IMR-90 (cell line): ENCODE measurements at regions not wholly inside any gene's neighbourhood (a gene's known extent, or its start where the extent isn't known, plus 50 kb on each side); places are given as distances from the start of the nearest gene placed in this dataset.

Source experiments
- ATAC-seq: fragments of 200-7000 bp; cut with Tn5 transposase; 2 replicates; pipeline ENCODE4 v1.9.1; 2020; ENCODE audit warnings: low read depth, mild to moderate bottlenecking, moderate library complexity
- BruUV-seq: library from RNA; stranded (reverse); fragments of 400-500 nt; replicated peaks from 2 replicates; lab custom pipeline; 2021; lab: Mats Ljungman, UMichigan
- CTCF ChIA-PET: fragments of 300-600 bp; formaldehyde crosslinking; extraction: SDS; loops from one replicate; lab custom pipeline; 2021; ENCODE audit warnings: antibody characterized with exemption; lab: Yijun Ruan, JAX
- POLR2A ChIA-PET: fragments of 300-600 bp; sonication (Branson Sonifier 250); formaldehyde crosslinking; loops from one replicate; lab custom pipeline; 2022; ENCODE audit warnings: antibody characterized with exemption; ENCODE audit not compliant: unreplicated experiment; lab: Charles Lee
- DNase-seq: peaks from one replicate; pipeline ENCODE4 v3.0.0; 2013
- H2AFZ ChIP-seq: replicated peaks from 2 replicates; pipeline ENCODE3; 2013; ENCODE audit warnings: low read length, mild to moderate bottlenecking; ENCODE audit not compliant: poor library complexity
- H2AK5ac ChIP-seq: 2 replicates; pipeline ENCODE4 v1.6.1; 2013; ENCODE audit warnings: low read depth, low read length, inconsistent platforms
- H2AK9ac ChIP-seq: replicated peaks from 2 replicates; pipeline ENCODE3; 2013; ENCODE audit warnings: mild to moderate bottlenecking, low read depth, low read length, moderate library complexity; ENCODE audit not compliant: poor library complexity
- H2BK120ac ChIP-seq: 2 replicates; pipeline ENCODE4 v1.6.1; 2013; ENCODE audit warnings: low read depth, low read length, inconsistent platforms
- H2BK15ac ChIP-seq: 3 replicates; pipeline ENCODE4 v1.6.1; 2013; ENCODE audit warnings: low read depth, low read length, inconsistent platforms
- H2BK20ac ChIP-seq: 2 replicates; pipeline ENCODE4 v1.6.1; 2013; ENCODE audit warnings: low read depth, mild to moderate bottlenecking, inconsistent platforms, low read length, moderate library complexity
- H2BK5ac ChIP-seq: 2 replicates; pipeline ENCODE4 v1.6.1; 2013; ENCODE audit warnings: mild to moderate bottlenecking, low read depth, low read length, inconsistent platforms; ENCODE audit not compliant: poor library complexity, severe bottlenecking
- H3K14ac ChIP-seq: replicated peaks from 2 replicates; pipeline ENCODE4 v1.6.1; 2013; ENCODE audit warnings: low read depth, low read length, inconsistent platforms
- H3K18ac ChIP-seq: 2 replicates; pipeline ENCODE4 v1.6.1; 2013; ENCODE audit warnings: low read depth, low read length, control low read depth
- H3K23ac ChIP-seq: 2 replicates; pipeline ENCODE4 v1.6.1; 2013; ENCODE audit warnings: low read depth, low read length, inconsistent platforms
- H3K27ac ChIP-seq: 2 replicates; pipeline ENCODE4 v1.5.1; 2013; ENCODE audit warnings: mild to moderate bottlenecking, control low read depth, low read length; ENCODE audit not compliant: insufficient read depth
- H3K27me3 ChIP-seq: 2 replicates; pipeline ENCODE4 v1.6.1; 2013; ENCODE audit warnings: low read length; ENCODE audit not compliant: control insufficient read depth, insufficient read depth
- H3K36me3 ChIP-seq: 2 replicates; pipeline ENCODE4 v1.6.1; 2013; ENCODE audit warnings: low read length, mixed read lengths; ENCODE audit not compliant: control insufficient read depth, insufficient read depth
- H3K4ac ChIP-seq: 2 replicates; pipeline ENCODE4 v1.6.1; 2013; ENCODE audit warnings: low read depth, low read length, inconsistent platforms
- H3K4me1 ChIP-seq: 2 replicates; pipeline ENCODE4 v1.6.1; 2013; ENCODE audit warnings: low read length, mixed read lengths; ENCODE audit not compliant: control insufficient read depth, insufficient read depth
- H3K4me2 ChIP-seq: 2 replicates; pipeline ENCODE4 v1.6.1; 2013; ENCODE audit warnings: low read depth, mild to moderate bottlenecking, control low read depth, low read length, moderate library complexity
- H3K4me3 ChIP-seq: 2 replicates; pipeline ENCODE4 v1.5.1; 2013; ENCODE audit warnings: low read depth, mild to moderate bottlenecking, control low read depth, low read length, moderate library complexity; ENCODE audit not compliant: insufficient read depth
- H3K56ac ChIP-seq: 2 replicates; pipeline ENCODE4 v1.6.1; 2013; ENCODE audit warnings: low read length, inconsistent platforms; ENCODE audit not compliant: insufficient read depth; ENCODE audit errors: extremely low read depth
- H3K79me1 ChIP-seq, 2 experiments: 2 replicates each; pipeline ENCODE4 v1.6.1; 2013; ENCODE audit warnings: low read length in 2 of 2, inconsistent platforms in 1 of 2, low read depth in 1 of 2
- H3K9ac ChIP-seq: 2 replicates; pipeline ENCODE4 v1.6.1; 2013; ENCODE audit warnings: low read depth, low read length, control low read depth
- H3K9me1 ChIP-seq: 2 replicates; pipeline ENCODE4 v1.6.1; 2013; ENCODE audit warnings: low read length, inconsistent platforms; ENCODE audit not compliant: insufficient read depth
- H3K9me3 ChIP-seq: 2 replicates; pipeline ENCODE4 v1.6.1; 2013; ENCODE audit warnings: low read length; ENCODE audit not compliant: control insufficient read depth, insufficient read depth
- H4K20me1 ChIP-seq: 2 replicates; pipeline ENCODE4 v1.6.1; 2013; ENCODE audit warnings: low read length, inconsistent platforms; ENCODE audit not compliant: insufficient read depth
- H4K5ac ChIP-seq: 2 replicates; pipeline ENCODE4 v1.6.1; 2013; ENCODE audit warnings: mild to moderate bottlenecking, low read depth, low read length, control low read depth
- H4K8ac ChIP-seq, 2 experiments: 2 replicates each; pipeline ENCODE4 v1.6.1; 2013; ENCODE audit warnings: low read depth in 2 of 2, low read length in 2 of 2, control low read depth in 1 of 2, inconsistent platforms in 1 of 2
- H4K91ac ChIP-seq: 2 replicates; pipeline ENCODE4 v1.6.1; 2013; ENCODE audit warnings: low read depth, low read length, inconsistent platforms; ENCODE audit not compliant: insufficient read depth
- BHLHE40 ChIP-seq: fragments of 150-350 bp; IDR thresholded peaks from 2 replicates; pipeline ENCODE4 v1.6.1; 2016; ENCODE audit warnings: mild to moderate bottlenecking, low read depth, low read length
- CEBPB ChIP-seq: IDR thresholded peaks from 2 replicates; pipeline ENCODE4 v1.6.1; 2012; ENCODE audit warnings: low read depth, low read length, improper control_type of control experiment
- CHD1 ChIP-seq: IDR thresholded peaks from 2 replicates; pipeline ENCODE4 v1.6.1; 2012; ENCODE audit warnings: low read depth, low read length, improper control_type of control experiment
- FOS ChIP-seq: fragments of 150-350 bp; IDR thresholded peaks from 2 replicates; pipeline ENCODE4 v1.6.1; 2016; ENCODE audit warnings: low read depth, low read length
- MAFK ChIP-seq: IDR thresholded peaks from 2 replicates; pipeline ENCODE4 v1.6.1; 2012; ENCODE audit warnings: low read depth, low read length, improper control_type of control experiment
- MAZ ChIP-seq: IDR thresholded peaks from 2 replicates; pipeline ENCODE4 v1.6.1; 2012; ENCODE audit warnings: low read depth, mild to moderate bottlenecking, low read length, improper control_type of control experiment, moderate library complexity, borderline replicate concordance
- MXI1 ChIP-seq: IDR thresholded peaks from 2 replicates; pipeline ENCODE4 v1.6.1; 2012; ENCODE audit warnings: low read depth, mild to moderate bottlenecking, low read length, moderate library complexity, borderline replicate concordance
- NFE2L2 ChIP-seq: fragments of 150-350 bp; IDR thresholded peaks from 2 replicates; pipeline ENCODE4 v1.6.1; 2016; ENCODE audit warnings: low read depth, mild to moderate bottlenecking, low read length
- POLR2A ChIP-seq: IDR thresholded peaks from 2 replicates; pipeline ENCODE4 v1.6.1; 2012; ENCODE audit warnings: mild to moderate bottlenecking, low read depth, low read length
- RAD21 ChIP-seq: IDR thresholded peaks from 2 replicates; pipeline ENCODE4 v1.6.1; 2012; ENCODE audit warnings: low read length, improper control_type of control experiment
- RCOR1 ChIP-seq: IDR thresholded peaks from 2 replicates; pipeline ENCODE4 v1.6.1; 2012; ENCODE audit warnings: mild to moderate bottlenecking, low read length, improper control_type of control experiment; ENCODE audit not compliant: insufficient replicate concordance
- RFX5 ChIP-seq: IDR thresholded peaks from 2 replicates; pipeline ENCODE4 v1.8.0; 2012; ENCODE audit warnings: low read depth, mild to moderate bottlenecking, low read length, moderate library complexity
- SMC3 ChIP-seq: fragments of 150-350 bp; IDR thresholded peaks from 2 replicates; pipeline ENCODE4 v1.6.1; 2016; ENCODE audit warnings: low read depth, mild to moderate bottlenecking, antibody characterized with exemption, low read length, moderate library complexity
- WGBS, 2 experiments: methylation state at CpG; one replicate each; pipeline versions ENCODE4 v1.1.5 to v1.1.7; 2013; ENCODE audit warnings: missing lambda C conversion rate in 2 of 2; ENCODE audit not compliant: insufficient read length in 1 of 2; ENCODE audit errors: extremely low coverage in 2 of 2; 5-methylcytosine and 5-hydroxymethylcytosine counted together
- dilution Hi-C: fragments of 300-500 bp; cut with HindIII; formaldehyde crosslinking; loops from one replicate; pipeline ENCODE4 v1.14.3; 2018; ENCODE audit warnings: low sequenced_read_pairs; ENCODE audit not compliant: unreplicated experiment
- in situ Hi-C: fragments of 300-500 bp; cut with MboI; formaldehyde crosslinking; loops from 3 replicates; pipeline ENCODE4 v1.14.3; 2019; ENCODE audit warnings: low sequenced_read_pairs, inconsistent platforms, mixed read lengths
- intact Hi-C: fragments of 100-400 bp; cut with micrococcal nuclease; formaldehyde crosslinking; loops from 2 replicates; pipeline ENCODE4 v1.10.0; 2022
- TF ChIP-seq, protein P1 (sequence below): conservative IDR thresholded peaks from 2 replicates; pipeline ENCODE4 v1.5.1; 2012; ENCODE audit warnings: mild to moderate bottlenecking, low read depth, low read length, improper control_type of control experiment
- TF ChIP-seq, protein P2 (sequence below): fragments of 150-350 bp; IDR thresholded peaks from 2 replicates; pipeline ENCODE4 v1.6.1; 2017; ENCODE audit warnings: mild to moderate bottlenecking, antibody characterized with exemption, low read length, low read depth
- TF ChIP-seq, protein P3 (sequence below): fragments of 150-350 bp; IDR thresholded peaks from 2 replicates; pipeline ENCODE4 v1.6.1; 2016; ENCODE audit warnings: low read depth, mild to moderate bottlenecking, low read length, moderate library complexity, borderline replicate concordance

DNA sequence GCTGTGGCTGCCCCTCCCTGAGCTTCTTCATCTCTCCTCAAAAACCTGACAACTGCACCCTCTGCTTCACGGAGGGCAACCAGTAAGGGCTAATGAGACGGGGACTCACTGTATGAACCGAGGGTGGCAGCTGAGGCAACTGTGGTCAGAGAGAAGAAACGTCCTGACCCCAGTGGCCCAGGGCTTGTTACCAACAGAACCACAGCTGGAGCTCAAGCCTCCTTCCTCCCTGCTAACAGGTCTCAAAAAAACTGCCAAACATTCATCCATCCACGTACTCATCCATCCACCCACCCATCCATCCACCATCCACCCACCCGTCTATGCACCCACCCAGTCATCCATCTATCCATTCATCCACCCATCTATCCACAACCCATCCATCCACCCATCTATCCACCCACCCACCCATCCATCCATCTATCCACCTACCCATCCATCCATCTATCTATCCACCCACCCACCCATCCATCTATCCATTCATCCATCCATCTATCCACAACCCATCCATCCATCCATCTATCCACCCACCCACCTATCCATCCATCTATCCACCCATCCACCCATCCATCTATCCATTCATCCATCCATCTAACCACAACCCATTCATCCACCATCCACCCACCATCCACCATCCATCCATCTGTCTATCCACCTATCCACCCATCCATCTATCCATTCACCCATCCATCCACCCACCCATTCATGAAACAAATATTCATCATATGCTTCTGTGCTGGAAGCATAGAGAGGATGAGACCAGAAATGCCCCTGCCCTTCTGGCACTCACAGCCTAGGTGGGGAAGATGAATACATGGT lies 111.7 kb downstream of the PDGFA start:
- dilution Hi-C loops (no loop called here), in situ Hi-C loops (no loop called here), intact Hi-C loops (no loop called here)
- Histone ChIP-seq H3K4me1 (no peaks in the 10 kb centered on the region), H3K4me3 (no peak overlapping the region), H3K23ac (no peak overlapping the region), H3K18ac (no peak overlapping the region), H2AK5ac (no peak overlapping the region), H4K91ac (no peak overlapping the region), H4K20me1 (no peaks in the 10 kb centered on the region), H3K9me3 (peaks cover 2% of the 10 kb centered on the region; the same call in 1 of the 2 replicates), H2BK120ac (no peak overlapping the region), H3K27me3 (peaks cover 38% of the 10 kb centered on the region), H3K79me1 (no peaks in the 10 kb centered on the region), H2AFZ (no peak overlapping the region), H3K56ac (no peak overlapping the region), H2BK15ac (no peak overlapping the region), H2BK20ac (no peak overlapping the region), H3K14ac (no peak overlapping the region), H3K9me1 (no peaks in the 10 kb centered on the region), H3K27ac (no peak overlapping the region), H3K36me3 (no peaks in the 10 kb centered on the region), H2AK9ac (no peak overlapping the region), H3K4me2 (no peak overlapping the region), H3K9ac (no peak overlapping the region), H2BK5ac (no peak overlapping the region), H4K8ac (no peak overlapping the region), H3K4ac (no peak overlapping the region), H4K5ac (no peak overlapping the region)
- TF ChIP-seq MAZ: no peak
- no peak for TF ChIP-seq RFX5
- no peak for TF ChIP-seq NFE2L2
- no peak for TF ChIP-seq SMC3
- TF ChIP-seq, protein P1, sequence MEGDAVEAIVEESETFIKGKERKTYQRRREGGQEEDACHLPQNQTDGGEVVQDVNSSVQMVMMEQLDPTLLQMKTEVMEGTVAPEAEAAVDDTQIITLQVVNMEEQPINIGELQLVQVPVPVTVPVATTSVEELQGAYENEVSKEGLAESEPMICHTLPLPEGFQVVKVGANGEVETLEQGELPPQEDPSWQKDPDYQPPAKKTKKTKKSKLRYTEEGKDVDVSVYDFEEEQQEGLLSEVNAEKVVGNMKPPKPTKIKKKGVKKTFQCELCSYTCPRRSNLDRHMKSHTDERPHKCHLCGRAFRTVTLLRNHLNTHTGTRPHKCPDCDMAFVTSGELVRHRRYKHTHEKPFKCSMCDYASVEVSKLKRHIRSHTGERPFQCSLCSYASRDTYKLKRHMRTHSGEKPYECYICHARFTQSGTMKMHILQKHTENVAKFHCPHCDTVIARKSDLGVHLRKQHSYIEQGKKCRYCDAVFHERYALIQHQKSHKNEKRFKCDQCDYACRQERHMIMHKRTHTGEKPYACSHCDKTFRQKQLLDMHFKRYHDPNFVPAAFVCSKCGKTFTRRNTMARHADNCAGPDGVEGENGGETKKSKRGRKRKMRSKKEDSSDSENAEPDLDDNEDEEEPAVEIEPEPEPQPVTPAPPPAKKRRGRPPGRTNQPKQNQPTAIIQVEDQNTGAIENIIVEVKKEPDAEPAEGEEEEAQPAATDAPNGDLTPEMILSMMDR: no peak
- no peak for TF ChIP-seq POLR2A
- no peak for TF ChIP-seq RCOR1
- TF ChIP-seq, protein P2, sequence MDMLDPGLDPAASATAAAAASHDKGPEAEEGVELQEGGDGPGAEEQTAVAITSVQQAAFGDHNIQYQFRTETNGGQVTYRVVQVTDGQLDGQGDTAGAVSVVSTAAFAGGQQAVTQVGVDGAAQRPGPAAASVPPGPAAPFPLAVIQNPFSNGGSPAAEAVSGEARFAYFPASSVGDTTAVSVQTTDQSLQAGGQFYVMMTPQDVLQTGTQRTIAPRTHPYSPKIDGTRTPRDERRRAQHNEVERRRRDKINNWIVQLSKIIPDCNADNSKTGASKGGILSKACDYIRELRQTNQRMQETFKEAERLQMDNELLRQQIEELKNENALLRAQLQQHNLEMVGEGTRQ: no peak
- no peak for TF ChIP-seq BHLHE40
- no peak for TF ChIP-seq CEBPB
- no peak for TF ChIP-seq MAFK
- no peak for TF ChIP-seq CHD1
- TF ChIP-seq, protein P3, sequence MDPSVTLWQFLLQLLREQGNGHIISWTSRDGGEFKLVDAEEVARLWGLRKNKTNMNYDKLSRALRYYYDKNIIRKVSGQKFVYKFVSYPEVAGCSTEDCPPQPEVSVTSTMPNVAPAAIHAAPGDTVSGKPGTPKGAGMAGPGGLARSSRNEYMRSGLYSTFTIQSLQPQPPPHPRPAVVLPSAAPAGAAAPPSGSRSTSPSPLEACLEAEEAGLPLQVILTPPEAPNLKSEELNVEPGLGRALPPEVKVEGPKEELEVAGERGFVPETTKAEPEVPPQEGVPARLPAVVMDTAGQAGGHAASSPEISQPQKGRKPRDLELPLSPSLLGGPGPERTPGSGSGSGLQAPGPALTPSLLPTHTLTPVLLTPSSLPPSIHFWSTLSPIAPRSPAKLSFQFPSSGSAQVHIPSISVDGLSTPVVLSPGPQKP: no peak
- no peak for TF ChIP-seq FOS
- no peak for TF ChIP-seq MXI1
- no peak for TF ChIP-seq RAD21
- DNase-seq (no peak), ATAC-seq (no peak)
- no TSS peak for BruUV-seq
- POLR2A ChIA-PET: no interaction called here
- CTCF ChIA-PET: no interaction called here
- WGBS, 2 experiments: 63% methylated on average over 4 of the region's 6 CpGs; no CpG with 5 or more reads in 1 of the 2 experiments
